HPDE6-E6E7 (cell line): ENCODE measurements at regions not wholly inside any gene's neighbourhood (a gene's known extent, or its start where the extent isn't known, plus 50 kb on each side); places are given as distances from the start of the nearest gene placed in this dataset.

ENCODE experiments used
- DNase-seq: peaks from one replicate; pipeline ENCODE4 v3.0.0; 2011; ENCODE audit warnings: missing footprints; ENCODE audit errors: extremely low spot score

GRCh38 chr3:20912406-20912805 lies 726.4 kb upstream of the SGO1 start:
- no peak for DNase-seq

- DNase-seq, result no peak
Measured at GRCh38 chr3:20909511-20909910, 723.5 kb upstream of the SGO1 start.

DNA sequence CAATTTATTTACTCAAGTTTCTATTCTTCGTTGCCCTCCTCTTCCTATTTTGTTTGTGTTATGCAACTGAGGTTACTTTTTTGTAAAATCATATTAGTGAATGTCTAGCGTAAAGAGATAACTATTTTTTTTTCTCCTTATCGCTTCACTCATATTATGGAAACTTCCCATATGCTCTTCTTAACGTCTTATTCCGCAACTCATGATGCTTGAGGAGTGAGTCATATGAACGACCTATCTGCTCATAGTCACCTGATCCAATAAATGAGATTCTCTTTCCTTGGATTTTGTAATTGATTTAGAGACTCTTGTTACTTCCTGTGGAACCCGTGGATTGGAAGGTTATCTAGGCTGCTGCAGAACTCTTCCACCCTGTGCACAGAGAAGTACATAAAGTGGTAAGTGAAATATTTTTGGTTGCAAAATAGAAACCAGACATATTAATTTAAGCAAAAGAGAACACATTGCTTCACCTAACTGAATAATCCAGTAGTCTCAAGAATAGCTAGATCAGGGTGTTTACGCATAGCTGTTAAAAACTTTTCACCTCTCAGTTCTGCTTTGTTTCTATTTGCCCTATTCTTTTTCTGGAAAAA lies 719.3 kb upstream of the SGO1 start:
- no peak for DNase-seq

DNA sequence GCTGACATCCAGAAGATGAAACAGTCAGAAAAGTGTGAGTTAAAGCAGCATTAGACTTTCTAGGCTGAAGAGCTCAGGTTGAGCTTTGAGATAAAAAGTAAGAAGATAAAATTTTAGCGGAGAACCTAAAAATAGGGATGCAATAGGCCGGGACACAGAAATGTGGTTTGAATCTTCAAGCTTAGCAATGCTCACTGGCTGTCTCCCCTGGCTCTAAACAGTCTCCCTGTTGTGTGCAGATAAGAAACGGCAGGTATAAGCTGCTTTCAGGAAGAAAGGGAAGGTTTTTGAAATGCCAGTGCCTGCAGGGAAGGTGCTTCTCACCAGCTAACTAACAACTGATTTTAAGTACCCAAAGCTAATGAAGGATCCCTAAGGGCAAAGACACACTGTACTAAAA lies 718.7 kb upstream of the SGO1 start:
- DNase-seq, result no peak

GRCh38 chr3:20898962-20899361 lies 713.0 kb upstream of the SGO1 start:
- no peak for DNase-seq

DNA sequence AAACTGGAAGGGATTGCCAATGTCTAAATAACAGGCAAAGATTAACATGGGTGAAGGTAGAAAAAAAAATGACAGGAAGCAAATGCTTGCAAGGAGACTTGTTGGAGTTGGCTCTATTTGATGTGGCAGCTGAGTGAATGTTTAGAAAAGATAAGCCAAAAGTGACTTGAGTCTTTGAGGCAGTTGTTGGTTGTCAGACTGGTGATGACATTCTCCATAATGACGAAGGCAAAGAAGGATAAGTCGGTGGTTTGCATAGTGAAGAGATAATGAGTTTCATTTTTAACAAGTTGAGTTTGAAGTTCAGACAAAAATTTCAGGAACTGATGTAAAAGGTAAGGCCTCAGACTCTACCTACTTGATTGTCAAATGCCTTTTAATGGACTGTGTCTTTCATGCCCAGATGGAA lies 704.1 kb upstream of the SGO1 start:
- DNase-seq, result no peak

GRCh38 chr3:20878691-20879090 lies 692.7 kb upstream of the SGO1 start:
- DNase-seq, result no peak

DNA sequence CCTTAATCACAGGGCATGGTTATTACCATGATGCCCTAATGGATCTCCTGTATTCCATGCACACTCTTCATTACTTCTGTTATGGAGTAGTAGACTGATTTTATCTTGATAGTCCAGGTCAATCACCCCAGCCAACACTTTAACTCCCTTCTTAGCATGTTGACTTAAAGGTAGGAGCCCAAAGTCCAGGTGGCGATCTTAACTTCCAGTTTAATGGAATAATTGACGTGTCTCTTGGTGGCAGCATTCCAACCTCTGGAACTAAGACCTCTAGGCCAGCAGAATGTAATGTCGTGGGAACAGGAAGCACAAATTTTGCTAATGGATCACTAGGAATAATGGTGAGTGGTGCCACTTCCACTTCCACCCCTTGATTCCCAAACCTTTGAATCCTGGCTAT lies 687.2 kb upstream of the SGO1 start:
- no peak for DNase-seq

DNA sequence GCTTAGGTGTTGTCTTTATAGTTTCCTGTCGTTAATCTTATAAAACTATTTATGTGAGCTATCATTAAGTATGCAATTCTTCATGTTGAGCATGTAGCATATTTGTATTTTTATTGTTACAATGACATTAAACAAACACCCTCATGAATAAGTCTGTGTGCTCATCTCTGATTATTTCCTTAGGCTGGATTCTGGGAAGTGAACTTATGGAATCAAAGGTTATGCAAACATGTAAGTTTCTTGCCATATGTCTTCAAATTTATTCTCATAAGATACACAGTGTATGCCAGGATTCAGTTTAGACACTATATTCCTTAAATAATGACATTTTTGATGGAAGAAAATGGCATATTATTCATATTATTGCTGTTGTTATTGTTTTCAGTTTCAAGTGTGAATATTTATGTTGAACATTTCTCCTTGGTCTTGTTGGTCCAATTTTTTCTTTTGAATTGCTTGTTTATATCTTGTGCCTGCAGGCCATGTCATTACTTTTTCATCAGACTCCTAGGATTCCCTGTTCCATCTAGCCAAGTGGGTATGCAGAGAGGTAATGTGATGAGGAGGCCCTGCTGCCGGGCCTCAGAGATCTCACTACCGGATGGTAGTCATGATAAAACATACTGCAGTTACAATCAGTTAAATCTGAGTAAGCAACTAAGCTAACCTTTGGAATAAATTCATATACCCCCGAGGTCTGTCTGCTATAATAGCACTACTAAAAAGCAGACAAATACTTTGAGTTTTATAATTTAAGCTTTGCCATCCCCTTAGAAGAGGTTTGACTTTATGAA lies 684.3 kb upstream of the SGO1 start:
- DNase-seq, result no peak

DNA sequence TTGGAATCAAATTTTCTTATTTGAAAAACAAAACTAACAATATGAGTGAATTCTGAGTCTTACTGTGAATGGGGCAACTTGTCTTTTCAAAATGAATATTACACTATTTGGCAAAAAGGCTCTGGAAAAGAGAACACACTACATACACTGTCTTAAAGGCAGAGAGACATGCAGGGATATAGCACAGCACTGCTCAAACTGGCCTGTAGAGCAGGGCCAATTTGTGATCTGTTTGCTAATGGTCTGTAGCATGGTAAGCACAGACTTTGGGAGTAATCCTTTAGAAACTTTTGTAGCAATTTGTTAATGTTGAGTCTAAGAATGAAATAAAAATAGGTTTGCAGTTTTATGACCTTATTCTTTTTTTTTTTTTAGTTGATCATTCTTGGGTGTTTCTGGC lies 679.8 kb upstream of the SGO1 start:
- no peak for DNase-seq

DNA sequence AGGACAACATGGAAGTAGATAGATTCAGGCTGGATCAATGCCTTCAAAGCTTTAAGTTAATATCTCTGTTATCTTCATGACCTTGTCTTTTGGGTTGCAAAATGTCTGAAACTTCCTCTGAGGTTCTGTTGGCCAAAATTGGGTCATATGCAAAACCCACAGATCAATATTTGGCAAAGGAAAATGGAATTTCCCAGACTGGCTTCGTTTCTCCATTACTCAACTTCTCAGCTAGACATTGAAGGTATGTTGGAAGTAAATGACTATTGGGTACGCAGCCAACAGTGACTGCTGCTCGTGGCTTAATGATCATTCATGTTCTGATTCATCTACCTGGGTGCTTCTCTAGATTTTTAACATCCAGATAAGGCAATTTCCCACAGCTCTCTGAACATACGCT lies 675.4 kb upstream of the SGO1 start:
- DNase-seq, result no peak

DNA sequence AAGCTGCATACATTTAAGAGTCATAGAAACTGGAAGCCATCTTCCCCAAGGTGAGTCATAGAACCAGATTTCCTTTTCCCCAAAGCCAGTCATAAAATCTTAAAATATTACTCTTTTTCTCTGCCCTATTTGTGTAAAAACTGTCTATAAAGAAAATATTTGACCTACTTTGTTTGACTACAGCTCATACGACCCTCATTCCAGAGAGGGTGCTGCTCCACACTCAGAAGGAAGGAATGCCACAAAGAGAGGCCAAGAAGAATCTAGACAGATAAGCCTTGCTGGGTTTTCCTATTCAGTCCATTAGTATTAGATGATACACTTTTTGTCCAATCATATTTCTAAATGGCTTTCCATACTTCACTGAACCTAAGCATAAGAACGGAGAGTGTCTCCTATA lies 671.6 kb upstream of the SGO1 start:
- DNase-seq, result no peak

- no peak for DNase-seq
Measured at GRCh38 chr3:20853890-20854289, 667.9 kb upstream of the SGO1 start.

DNA sequence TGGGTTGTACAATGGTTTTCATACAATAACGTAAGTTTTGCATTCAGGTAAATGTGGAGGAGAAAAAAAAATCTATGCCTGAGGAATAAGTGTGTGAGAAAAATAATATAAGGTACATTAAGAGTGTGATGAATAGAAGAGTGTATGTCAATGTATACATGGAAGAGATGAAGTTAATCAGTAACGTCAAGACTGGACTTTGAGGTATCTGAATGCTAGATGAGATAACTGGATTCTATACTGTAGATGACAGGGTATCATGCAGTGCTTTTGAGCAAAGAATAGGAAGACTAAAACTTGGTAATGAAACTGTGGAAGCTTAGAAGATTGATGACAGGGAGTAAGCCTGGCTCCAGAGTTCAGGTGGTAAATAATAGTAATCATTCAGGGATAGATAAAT lies 666.7 kb upstream of the SGO1 start:
- no peak for DNase-seq

- DNase-seq, result no peak
Measured at GRCh38 chr3:20849975-20850374, 664.0 kb upstream of the SGO1 start.

- DNase-seq, result no peak
Measured at GRCh38 chr3:20846832-20847231, 660.8 kb upstream of the SGO1 start.

DNA sequence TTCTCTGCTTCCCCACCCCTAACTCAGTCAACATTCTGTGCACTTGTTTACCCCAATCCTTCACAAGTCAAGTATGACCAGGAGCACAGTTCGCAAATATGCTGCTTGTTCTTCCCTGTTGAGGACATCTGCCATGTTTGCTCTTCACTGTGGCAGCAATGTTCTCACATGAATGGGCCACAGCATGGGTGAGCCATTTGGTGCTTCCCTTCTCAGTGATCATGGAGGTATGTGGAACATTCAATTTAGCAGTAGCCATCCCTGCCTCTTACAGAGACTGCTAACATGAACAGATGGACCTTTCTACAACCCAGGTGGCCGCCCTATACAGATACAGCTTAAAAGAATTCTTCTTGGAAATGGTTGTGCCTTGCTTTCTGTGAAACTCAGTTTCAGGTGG lies 660.1 kb upstream of the SGO1 start:
- DNase-seq, result no peak

GRCh38 chr3:20844851-20845250 lies 658.8 kb upstream of the SGO1 start:
- no peak for DNase-seq

DNA sequence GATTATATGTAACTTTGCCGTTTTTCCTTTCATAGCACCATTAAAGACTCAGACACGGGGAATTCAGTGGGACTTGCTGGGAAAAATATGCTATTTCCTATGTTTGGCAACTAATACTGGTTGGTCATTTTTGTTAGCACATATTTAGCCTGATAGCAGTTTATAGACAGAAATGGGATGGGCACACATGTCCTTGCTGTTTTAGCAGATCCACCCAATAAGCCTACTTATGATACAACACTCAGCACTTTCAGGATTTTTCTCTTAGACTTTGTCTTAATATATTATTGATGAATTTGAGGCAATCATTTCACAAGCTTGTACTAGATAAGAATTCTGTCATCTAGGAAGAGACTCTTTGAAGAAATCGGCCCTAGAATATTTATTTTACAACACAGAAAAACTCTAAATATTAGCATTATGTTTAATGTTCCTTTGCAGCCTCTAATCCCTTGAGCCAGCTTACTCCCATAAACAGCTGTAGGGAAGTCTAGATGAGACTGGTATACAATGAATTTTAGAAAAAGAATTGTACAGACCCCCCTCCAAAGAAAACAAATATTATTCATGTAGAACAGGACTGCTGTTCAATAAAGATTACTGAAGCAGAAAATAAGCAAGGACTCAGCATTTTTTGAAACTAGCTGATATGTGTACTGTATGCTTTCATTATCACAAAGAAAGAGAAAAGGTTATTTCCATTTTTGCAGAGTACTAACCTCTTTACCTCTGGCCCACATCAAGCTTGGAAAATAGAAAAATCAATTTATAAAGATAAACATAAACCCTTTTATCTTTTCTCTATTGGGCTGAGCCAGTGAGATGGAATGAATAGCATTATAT lies 656.8 kb upstream of the SGO1 start:
- DNase-seq, result no peak

GRCh38 chr3:20842002-20842401 lies 656.0 kb upstream of the SGO1 start:
- DNase-seq, result no peak

DNA sequence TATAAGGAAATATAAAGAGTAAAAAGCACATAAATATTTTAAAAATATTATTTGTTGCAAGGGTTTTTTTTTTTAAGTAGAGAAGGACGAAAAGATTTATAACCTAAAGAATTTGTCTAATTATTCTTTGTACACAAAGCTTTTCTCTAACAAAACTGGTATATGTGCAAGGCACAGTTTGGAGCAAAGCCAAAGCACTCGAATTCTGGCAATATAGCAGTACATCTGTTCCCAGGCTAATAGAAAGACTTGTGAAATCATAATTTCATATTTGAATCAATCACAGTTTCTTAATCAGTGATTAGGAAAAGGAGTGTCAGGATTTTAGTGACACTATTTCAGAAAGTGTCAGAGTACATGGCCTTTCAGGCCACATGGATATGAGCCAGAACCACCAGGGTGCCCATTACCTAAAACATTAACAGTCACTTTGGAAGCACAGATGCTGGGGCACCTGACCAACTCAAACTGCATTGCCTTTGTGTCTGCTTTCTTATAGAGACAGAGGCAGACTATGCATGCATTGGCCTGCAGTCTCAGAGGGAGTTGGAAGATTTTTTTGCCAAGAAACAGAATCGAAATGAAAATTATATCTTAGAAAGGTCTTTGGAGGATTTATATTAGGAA lies 651.8 kb upstream of the SGO1 start:
- no peak for DNase-seq

GRCh38 chr3:20836801-20837200 lies 650.8 kb upstream of the SGO1 start:
- DNase-seq, result peak; percentile 0
